Muscle of back (tissue), 3 donors: ENCODE measurements at regions not wholly inside any gene's neighbourhood (a gene's known extent, or its start where the extent isn't known, plus 50 kb on each side); places are given as distances from the start of the nearest gene placed in this dataset.

ENCODE experiments used
- DNase-seq, 3 donors: peaks; one replicate each; pipeline versions ENCODE4 v3.0.0 to v3.0.0-alpha.2; 2013

GRCh38 chr9:129473523-129474244 lies 147.2 kb downstream of the C9orf50 start:
- DNase-seq: peak in 1 of 3 donors; percentile 79

- DNase-seq: no peak
Measured at GRCh38 chr9:129472651-129473102, 148.2 kb downstream of the C9orf50 start.

GRCh38 chr9:129471201-129472019 lies 149.5 kb downstream of the C9orf50 start:
- DNase-seq: no peak

GRCh38 chr9:129469988-129470316 lies 150.9 kb downstream of the C9orf50 start:
- no peak for DNase-seq

GRCh38 chr9:129469188-129469987 lies 151.5 kb downstream of the C9orf50 start:
- DNase-seq: no peak

- DNase-seq: no peak
Measured at GRCh38 chr9:129467739-129468666, 152.9 kb downstream of the C9orf50 start.

GRCh38 chr9:129467004-129467588 lies 153.8 kb downstream of the C9orf50 start:
- no peak for DNase-seq

GRCh38 chr9:129465834-129466535 lies 154.9 kb downstream of the C9orf50 start:
- no peak for DNase-seq

GRCh38 chr9:129464972-129465833 lies 155.7 kb downstream of the C9orf50 start:
- peak in 1 of 3 donors; percentile 68 for DNase-seq

GRCh38 chr9:129463994-129464393 lies 156.9 kb downstream of the C9orf50 start:
- no peak for DNase-seq

- no peak for DNase-seq
Measured at GRCh38 chr9:129463477-129463876, 157.4 kb downstream of the C9orf50 start.

- DNase-seq: no peak
Measured at GRCh38 chr9:129462360-129462759, 158.5 kb downstream of the C9orf50 start.

- DNase-seq: peak; percentile 99 to 100 (median 99)
Measured at GRCh38 chr9:129460323-129461261, 160.3 kb downstream of the C9orf50 start.

GRCh38 chr9:129459547-129460322 lies 161.2 kb downstream of the C9orf50 start:
- no peak for DNase-seq

GRCh38 chr9:129458663-129459546 lies 162.0 kb downstream of the C9orf50 start:
- DNase-seq: peak in 1 of 3 donors; percentile 72

GRCh38 chr9:129458155-129458661 lies 162.7 kb downstream of the C9orf50 start:
- no peak for DNase-seq
